Fibroblast of skin of scalp (primary cell): ENCODE measurements at regions not wholly inside any gene's neighbourhood (a gene's known extent, or its start where the extent isn't known, plus 50 kb on each side); places are given as distances from the start of the nearest gene placed in this dataset.
"Not testable (repeated sequence)": the region's sequence is repeated elsewhere in the genome, so short reads cannot be mapped to it uniquely, and the experiment has no call there.

Experiments
- DNase-seq: peaks from one replicate; pipeline ENCODE4 v3.0.0-alpha.2; 2013

- not testable (repeated sequence) for DNase-seq
Measured at GRCh38 chr17:21470422-21470821, 94.3 kb downstream of the KCNJ12 start.

GRCh38 chr17:21470861-21471260 lies 94.7 kb downstream of the KCNJ12 start:
- no peak for DNase-seq

GRCh38 chr17:21474815-21475214 lies 98.7 kb downstream of the KCNJ12 start:
- no peak for DNase-seq

GRCh38 chr17:21475571-21475970 lies 99.4 kb downstream of the KCNJ12 start:
- DNase-seq, result no peak

GRCh38 chr17:21476867-21477266 lies 100.7 kb downstream of the KCNJ12 start:
- no peak for DNase-seq

GRCh38 chr17:21482189-21482865 lies 106.2 kb downstream of the KCNJ12 start:
- no peak for DNase-seq

- DNase-seq, result not testable (repeated sequence)
Measured at GRCh38 chr17:21488043-21488442, 111.9 kb downstream of the KCNJ12 start.

GRCh38 chr17:21493993-21494392 lies 117.8 kb downstream of the KCNJ12 start:
- no peak for DNase-seq

GRCh38 chr17:21495281-21495680 lies 119.1 kb downstream of the KCNJ12 start:
- no peak for DNase-seq

GRCh38 chr17:21500064-21500463 lies 123.9 kb downstream of the KCNJ12 start:
- DNase-seq, result no peak

GRCh38 chr17:21501927-21502700 lies 126.0 kb downstream of the KCNJ12 start:
- not testable (repeated sequence) for DNase-seq

GRCh38 chr17:21505819-21506815 lies 130.0 kb downstream of the KCNJ12 start:
- DNase-seq, result no peak

GRCh38 chr17:21507806-21508205 lies 131.6 kb downstream of the KCNJ12 start:
- DNase-seq, result not testable (repeated sequence)

- DNase-seq, result no peak
Measured at GRCh38 chr17:21508211-21508610, 132.1 kb downstream of the KCNJ12 start.

GRCh38 chr17:21509356-21509755 lies 133.2 kb downstream of the KCNJ12 start:
- not testable (repeated sequence) for DNase-seq

- no peak for DNase-seq
Measured at GRCh38 chr17:21510686-21511362, 134.7 kb downstream of the KCNJ12 start.

- DNase-seq, result peak; percentile 85
Measured at GRCh38 chr17:21511363-21512195, 135.4 kb downstream of the KCNJ12 start.

GRCh38 chr17:21512307-21513011 lies 136.3 kb downstream of the KCNJ12 start:
- no peak for DNase-seq

- DNase-seq, result peak; percentile 74
Measured at GRCh38 chr17:21513012-21513570, 136.9 kb downstream of the KCNJ12 start.

GRCh38 chr17:21514567-21514966 lies 138.4 kb downstream of the KCNJ12 start:
- not testable (repeated sequence) for DNase-seq
